Central memory CD8-positive, alpha-beta T cell (primary cell): ENCODE measurements at regions not wholly inside any gene's neighbourhood (a gene's known extent, or its start where the extent isn't known, plus 50 kb on each side); places are given as distances from the start of the nearest gene placed in this dataset.
"Not testable (repeated sequence)": the region's sequence is repeated elsewhere in the genome, so short reads cannot be mapped to it uniquely, and the experiment has no call there.

Experiments used
- ATAC-seq: fragments of 150-1000 bp; cut with Tn5 transposase; replicated peaks from 2 replicates; pipeline ENCODE4 v1.10.0; 2022; ENCODE audit warnings: mild to moderate bottlenecking, moderate FRiP score, moderate number of reproducible peaks; ENCODE audit not compliant: poor library complexity, severe bottlenecking; ENCODE audit errors: extremely low read depth
- DNase-seq, 2 donors: peaks; one replicate each; pipeline ENCODE4 v3.0.0; 2021; ENCODE audit warnings: low spot score in 2 of 2
- H3K27ac Mint-ChIP-seq: one replicate; pipeline ENCODE4 v1.8.0; 2022; ENCODE audit warnings: low read depth, mild to moderate bottlenecking, moderate library complexity, mixed read lengths
- H3K27me3 Mint-ChIP-seq: one replicate; pipeline ENCODE4 v1.8.0; 2022; ENCODE audit warnings: mixed read lengths
- H3K36me3 Mint-ChIP-seq: one replicate; pipeline ENCODE4 v1.8.0; 2022; ENCODE audit warnings: mild to moderate bottlenecking, moderate library complexity, mixed read lengths; ENCODE audit not compliant: insufficient read depth
- H3K4me1 Mint-ChIP-seq: one replicate; pipeline ENCODE4 v1.8.0; 2022; ENCODE audit warnings: mixed read lengths
- H3K4me3 Mint-ChIP-seq: one replicate; pipeline ENCODE4 v1.8.0; 2022; ENCODE audit warnings: mild to moderate bottlenecking, moderate library complexity, mixed read lengths
- H3K9me3 Mint-ChIP-seq: one replicate; pipeline ENCODE4 v1.8.0; 2022; ENCODE audit warnings: mixed read lengths

GRCh38 chr14:57056522-57056921 lies 212.2 kb downstream of the EXOC5 start:
- H3K36me3 Mint-ChIP-seq, DNase-seq, H3K9me3 Mint-ChIP-seq, H3K4me1 Mint-ChIP-seq, H3K27ac Mint-ChIP-seq, H3K4me3 Mint-ChIP-seq, ATAC-seq: not testable (repeated sequence)
- peaks cover 27% of the 10 kb centered on the region for H3K27me3 Mint-ChIP-seq

DNA sequence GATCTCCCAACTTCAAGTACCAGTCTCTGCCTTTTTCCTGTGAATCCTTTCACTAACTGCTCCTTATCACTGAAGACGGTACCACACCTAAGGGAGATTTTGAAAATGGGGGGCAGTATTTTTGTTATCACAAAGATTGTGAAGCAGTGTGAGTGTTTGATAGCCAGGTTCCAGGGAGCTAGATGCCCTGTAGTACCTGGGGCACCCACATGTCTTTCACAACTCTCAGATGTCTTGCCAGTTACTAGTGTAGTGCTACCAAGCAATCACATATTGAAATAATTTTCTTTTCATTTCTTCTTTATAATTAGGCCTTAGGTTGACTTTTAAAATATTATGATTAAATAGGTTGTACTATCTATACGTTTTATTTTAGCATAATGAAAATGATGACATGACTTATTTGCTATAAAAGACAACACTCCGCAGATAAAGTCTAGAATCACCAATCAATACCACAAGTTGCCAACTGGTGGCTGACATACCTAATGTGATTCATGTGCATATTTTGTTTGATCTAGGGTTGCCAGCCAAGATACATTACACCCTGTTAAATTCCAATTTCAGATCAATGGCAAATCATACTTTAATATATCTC lies 215.9 kb downstream of the EXOC5 start:
- ATAC-seq: no peak
- Mint-ChIP-seq H3K4me3 (no peak overlapping the region), H3K9me3 (no peaks in the 10 kb centered on the region), H3K4me1 (no peaks in the 10 kb centered on the region), H3K27ac (no peak overlapping the region), H3K27me3 (peaks cover 42% of the 10 kb centered on the region), H3K36me3 (no peaks in the 10 kb centered on the region)
- no peak for DNase-seq

- Mint-ChIP-seq H3K9me3 (no peaks in the 10 kb centered on the region), H3K4me3 (no peak overlapping the region), H3K27ac (no peak overlapping the region), H3K36me3 (no peaks in the 10 kb centered on the region), H3K27me3 (peaks cover 42% of the 10 kb centered on the region), H3K4me1 (no peaks in the 10 kb centered on the region)
- ATAC-seq: no peak
- DNase-seq: no peak
Measured at GRCh38 chr14:57051633-57052032, 217.1 kb downstream of the EXOC5 start.

- no peak for ATAC-seq
- H3K4me1 Mint-ChIP-seq: no peaks in the 10 kb centered on the region
- no peaks in the 10 kb centered on the region for H3K9me3 Mint-ChIP-seq
- no peak overlapping the region for H3K27ac Mint-ChIP-seq
- H3K36me3 Mint-ChIP-seq: no peaks in the 10 kb centered on the region
- H3K4me3 Mint-ChIP-seq: no peak overlapping the region
- no peak for DNase-seq
- H3K27me3 Mint-ChIP-seq: peaks cover 42% of the 10 kb centered on the region
Measured at GRCh38 chr14:57049848-57050247, 218.9 kb downstream of the EXOC5 start.

DNA sequence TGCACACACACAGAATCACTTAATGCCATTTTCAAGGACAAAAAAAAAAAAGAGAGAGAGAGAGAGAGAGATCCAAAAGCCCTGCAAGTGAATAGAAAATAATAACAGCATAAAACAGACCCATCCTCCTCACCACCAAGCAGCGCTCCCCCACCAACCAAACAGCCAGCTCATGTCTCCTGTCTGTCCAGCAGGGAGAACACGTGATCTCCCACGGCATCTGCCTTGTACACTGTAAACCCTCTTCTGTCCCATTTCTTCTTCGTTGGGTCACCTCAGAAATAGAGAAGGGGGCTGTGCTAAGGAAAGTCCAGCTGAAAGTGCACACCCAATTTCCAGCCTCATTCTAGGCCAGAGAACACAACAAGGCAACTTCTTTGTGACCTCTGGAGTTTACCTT lies 222.5 kb downstream of the EXOC5 start:
- H3K27ac Mint-ChIP-seq: no peak overlapping the region

DNA sequence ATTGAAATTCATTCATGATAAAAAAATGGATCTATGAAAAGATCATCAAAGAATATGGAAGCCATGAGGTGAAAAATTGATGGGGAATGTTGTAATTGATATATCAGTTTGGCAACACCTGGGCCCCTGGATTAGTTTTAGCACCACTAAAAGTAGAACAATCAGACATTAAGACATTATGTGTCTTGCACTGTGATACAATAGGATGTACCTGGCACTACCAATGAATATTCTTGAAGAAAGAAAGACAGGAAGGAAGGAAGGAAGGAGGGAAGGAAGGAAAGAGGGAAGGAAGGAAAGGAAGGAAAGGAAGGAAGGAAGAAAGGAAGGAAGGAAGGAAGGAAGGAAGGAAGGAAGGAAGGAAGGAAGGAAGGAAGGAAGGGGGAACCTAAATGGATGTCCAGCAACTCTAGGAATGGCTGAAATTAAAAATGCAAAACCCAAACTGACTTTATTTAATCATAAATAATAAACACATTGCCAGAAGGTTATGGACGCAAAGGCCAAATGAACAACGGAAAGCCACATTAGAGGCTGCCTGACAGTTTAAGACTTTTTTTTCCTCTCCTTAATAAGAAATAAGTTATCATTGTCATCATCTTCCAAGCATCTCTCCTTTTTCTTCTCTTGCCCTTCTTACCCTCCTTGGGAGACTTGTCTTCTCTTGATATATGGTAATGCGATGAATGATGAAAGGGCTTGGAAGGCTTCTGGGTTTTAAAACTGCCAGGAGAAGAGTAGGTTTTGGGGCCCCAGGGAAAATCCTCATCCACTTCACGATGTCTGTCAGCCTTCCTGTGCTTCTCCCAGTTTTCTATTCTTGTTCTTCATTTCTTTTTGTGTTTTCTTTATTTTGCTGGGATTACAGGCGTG lies 224.4 kb downstream of the EXOC5 start:
- H3K4me1 Mint-ChIP-seq, DNase-seq, H3K27me3 Mint-ChIP-seq, H3K9me3 Mint-ChIP-seq, H3K27ac Mint-ChIP-seq, H3K36me3 Mint-ChIP-seq, H3K4me3 Mint-ChIP-seq, ATAC-seq: not testable (repeated sequence)

More for the DNA sequence above, 222.5 kb downstream of the EXOC5 start:
- Mint-ChIP-seq H3K4me3 (no peak overlapping the region), H3K9me3 (peaks cover 5% of the 10 kb centered on the region), H3K36me3 (peaks cover 2% of the 10 kb centered on the region), H3K27me3 (peaks cover 12% of the 10 kb centered on the region), H3K4me1 (no peaks in the 10 kb centered on the region)
- DNase-seq (no peak), ATAC-seq (no peak)

DNA sequence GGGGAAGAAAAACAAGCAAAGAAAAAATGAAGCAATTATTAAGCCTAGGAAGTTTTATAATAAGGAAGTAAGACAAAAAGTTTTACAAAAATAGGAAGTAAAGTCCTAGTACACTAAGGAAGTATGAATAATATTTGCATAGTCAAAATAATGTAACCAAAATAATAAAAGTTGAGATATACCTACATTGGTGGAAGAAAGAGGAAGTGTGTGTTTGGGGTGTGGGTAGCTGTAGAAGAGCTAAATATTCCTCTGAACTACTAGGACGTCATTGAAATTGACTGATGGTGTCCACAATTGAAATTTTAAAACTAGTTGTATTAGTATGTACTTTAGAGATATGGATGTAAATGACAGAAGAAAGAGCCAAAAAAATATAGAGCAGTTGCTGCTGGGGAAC lies 228.4 kb upstream of the OTX2 start:
- H3K4me1 Mint-ChIP-seq: no peaks in the 10 kb centered on the region
- DNase-seq: no peak
- no peak for ATAC-seq

GRCh38 chr14:57031474-57031873 lies 221.2 kb upstream of the OTX2 start:
- Mint-ChIP-seq H3K27me3 (peaks cover 48% of the 10 kb centered on the region), H3K4me1 (no peaks in the 10 kb centered on the region), H3K27ac (no peak overlapping the region), H3K9me3 (peaks cover 6% of the 10 kb centered on the region), H3K4me3 (no peak overlapping the region), H3K36me3 (no peaks in the 10 kb centered on the region)
- DNase-seq (no peak), ATAC-seq (no peak)

More for the DNA sequence above, 228.4 kb upstream of the OTX2 start:
- H3K27me3 Mint-ChIP-seq: peaks cover 17% of the 10 kb centered on the region
- no peak overlapping the region for H3K4me3 Mint-ChIP-seq
- H3K9me3 Mint-ChIP-seq: no peaks in the 10 kb centered on the region
- no peaks in the 10 kb centered on the region for H3K36me3 Mint-ChIP-seq
- H3K27ac Mint-ChIP-seq: no peak overlapping the region

DNA sequence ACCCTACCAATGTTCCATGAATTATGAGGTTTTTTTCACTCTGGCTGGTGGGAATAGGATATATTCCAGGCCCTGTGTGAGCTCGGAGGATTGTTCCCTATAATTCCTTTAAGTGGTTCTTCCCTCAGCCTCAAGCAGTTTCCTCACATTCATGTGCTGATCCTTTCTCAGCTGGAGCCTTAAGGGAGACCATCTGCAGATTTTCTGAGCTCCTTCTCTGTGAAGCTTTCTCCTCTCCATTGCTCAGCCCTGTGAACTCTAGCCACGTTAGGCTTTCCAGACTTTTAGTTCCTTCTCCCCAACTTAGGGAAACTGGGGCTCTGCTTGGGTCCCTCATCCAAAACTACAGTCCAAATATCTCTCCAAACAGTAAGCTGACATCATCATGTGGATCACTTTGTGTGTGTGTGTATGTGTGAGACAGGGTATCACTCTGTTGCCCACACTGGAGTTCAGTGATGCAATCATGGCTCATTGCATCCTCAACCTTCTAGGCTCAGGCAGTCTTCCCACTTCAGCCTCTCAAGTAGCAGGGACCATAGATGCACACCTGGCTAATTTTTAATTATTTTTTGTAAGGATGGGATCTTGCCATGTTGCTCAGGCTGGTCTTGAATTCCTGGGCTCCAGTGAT lies 219.5 kb upstream of the OTX2 start:
- Mint-ChIP-seq H3K9me3 (peaks cover 6% of the 10 kb centered on the region), H3K36me3 (no peaks in the 10 kb centered on the region), H3K27ac (no peak overlapping the region), H3K4me3 (no peak overlapping the region), H3K27me3 (peaks cover 42% of the 10 kb centered on the region), H3K4me1 (no peaks in the 10 kb centered on the region)
- ATAC-seq (no peak), DNase-seq (no peak)

GRCh38 chr14:57025456-57025855 lies 215.2 kb upstream of the OTX2 start:
- H3K9me3 Mint-ChIP-seq: peaks cover 6% of the 10 kb centered on the region
- H3K4me1 Mint-ChIP-seq: no peaks in the 10 kb centered on the region
- DNase-seq (no peak), ATAC-seq (no peak)
- H3K36me3 Mint-ChIP-seq: no peaks in the 10 kb centered on the region
- H3K27me3 Mint-ChIP-seq: peaks cover 20% of the 10 kb centered on the region
- no peak overlapping the region for H3K4me3 Mint-ChIP-seq
- no peak overlapping the region for H3K27ac Mint-ChIP-seq

DNA sequence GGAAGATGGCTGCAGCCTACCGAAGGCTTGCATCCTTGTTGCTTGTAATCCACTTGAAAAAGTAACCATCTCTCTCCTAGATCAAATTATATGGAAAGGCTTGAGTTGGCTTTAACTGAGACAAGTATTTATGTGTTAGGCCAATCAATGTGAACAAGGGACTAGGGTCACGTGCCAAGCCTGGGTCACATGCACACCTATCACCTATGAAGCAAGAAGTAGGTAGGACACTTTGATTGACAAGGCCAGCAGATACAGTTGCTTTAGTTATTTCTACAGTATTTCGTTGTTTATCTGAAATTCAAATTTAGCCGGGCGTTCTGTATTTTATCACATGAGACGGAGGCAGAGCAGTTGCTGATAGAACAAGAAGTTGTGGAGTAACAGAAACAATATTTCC lies 212.3 kb upstream of the OTX2 start:
- no peak for DNase-seq
- no peaks in the 10 kb centered on the region for H3K9me3 Mint-ChIP-seq
- H3K4me1 Mint-ChIP-seq: no peaks in the 10 kb centered on the region
- ATAC-seq: no peak
- no peaks in the 10 kb centered on the region for H3K36me3 Mint-ChIP-seq
- no peak overlapping the region for H3K27ac Mint-ChIP-seq
- no peak overlapping the region for H3K4me3 Mint-ChIP-seq
- H3K27me3 Mint-ChIP-seq: no peaks in the 10 kb centered on the region

DNA sequence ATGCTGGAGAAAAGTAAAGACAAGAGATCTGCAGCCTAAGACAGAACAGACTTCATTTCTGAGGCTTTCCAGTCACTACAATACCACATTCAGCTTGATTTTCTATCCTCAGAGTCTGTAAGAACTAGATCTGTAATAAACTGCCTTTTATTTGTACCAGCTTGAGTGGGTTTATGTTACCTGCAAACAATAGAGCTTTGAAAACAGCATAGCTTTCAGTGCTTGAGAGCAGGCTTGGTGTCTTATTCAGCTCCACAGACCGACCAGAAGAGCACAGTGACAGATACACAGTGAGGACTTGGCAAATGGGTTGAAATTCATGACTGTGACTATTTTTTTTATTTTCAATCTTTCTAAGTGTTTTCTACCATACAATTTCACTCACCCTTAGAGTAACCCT lies 207.8 kb upstream of the OTX2 start:
- Mint-ChIP-seq H3K4me1 (no peaks in the 10 kb centered on the region), H3K36me3 (no peaks in the 10 kb centered on the region), H3K27me3 (no peaks in the 10 kb centered on the region), H3K4me3 (no peak overlapping the region), H3K9me3 (peaks cover 8% of the 10 kb centered on the region), H3K27ac (no peak overlapping the region)
- DNase-seq (no peak), ATAC-seq (no peak)

GRCh38 chr14:57013987-57014386 lies 203.7 kb upstream of the OTX2 start:
- ATAC-seq: no peak
- H3K27ac Mint-ChIP-seq: no peak overlapping the region

More at GRCh38 chr14:57013987-57014386, 203.7 kb upstream of the OTX2 start:
- no peak for DNase-seq
- Mint-ChIP-seq H3K4me1 (no peaks in the 10 kb centered on the region), H3K4me3 (no peak overlapping the region), H3K9me3 (peaks cover 13% of the 10 kb centered on the region), H3K27me3 (no peaks in the 10 kb centered on the region), H3K36me3 (no peaks in the 10 kb centered on the region)
